GM19240 (cell line): ENCODE measurements at regions not wholly inside any gene's neighbourhood (a gene's known extent, or its start where the extent isn't known, plus 50 kb on each side); places are given as distances from the start of the nearest gene placed in this dataset.
"Not testable (repeated sequence)": the region's sequence is repeated elsewhere in the genome, so short reads cannot be mapped to it uniquely, and the experiment has no call there.

Experiments
- DNase-seq: peaks from one replicate; pipeline ENCODE4 v3.0.0; 2011; ENCODE audit warnings: low spot score; ENCODE audit not compliant: insufficient read length

- no peak for DNase-seq
These were observed 607.2 kb upstream of the GYPC start for GRCh38 chr2:126048719-126049118.

DNA sequence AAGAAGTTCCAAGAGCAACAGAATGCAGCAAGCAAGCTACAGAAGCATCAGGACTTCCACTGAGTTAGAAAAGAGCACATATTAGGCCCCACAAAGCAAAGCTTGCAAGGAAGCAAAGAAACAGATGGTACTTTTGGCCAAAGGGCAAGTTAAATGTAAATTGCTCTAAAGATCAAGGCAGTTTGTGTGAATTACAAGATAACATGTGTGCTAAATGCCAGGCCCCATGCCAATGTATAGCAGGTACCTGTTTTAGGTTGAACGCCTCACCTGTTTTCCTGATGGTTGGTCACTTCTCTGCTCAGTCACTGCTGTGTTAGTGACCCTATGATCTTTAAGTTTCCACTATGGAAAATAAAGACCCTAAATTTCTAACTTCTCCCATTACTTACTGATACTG lies 606.5 kb upstream of the GYPC start:
- no peak for DNase-seq

GRCh38 chr2:126050991-126051736 lies 604.8 kb upstream of the GYPC start:
- no peak for DNase-seq

- DNase-seq, result not testable (repeated sequence)
These were observed 604.2 kb upstream of the GYPC start for GRCh38 chr2:126051737-126052240.

- no peak for DNase-seq
These were observed 596.6 kb upstream of the GYPC start for GRCh38 chr2:126059379-126059778.

DNA sequence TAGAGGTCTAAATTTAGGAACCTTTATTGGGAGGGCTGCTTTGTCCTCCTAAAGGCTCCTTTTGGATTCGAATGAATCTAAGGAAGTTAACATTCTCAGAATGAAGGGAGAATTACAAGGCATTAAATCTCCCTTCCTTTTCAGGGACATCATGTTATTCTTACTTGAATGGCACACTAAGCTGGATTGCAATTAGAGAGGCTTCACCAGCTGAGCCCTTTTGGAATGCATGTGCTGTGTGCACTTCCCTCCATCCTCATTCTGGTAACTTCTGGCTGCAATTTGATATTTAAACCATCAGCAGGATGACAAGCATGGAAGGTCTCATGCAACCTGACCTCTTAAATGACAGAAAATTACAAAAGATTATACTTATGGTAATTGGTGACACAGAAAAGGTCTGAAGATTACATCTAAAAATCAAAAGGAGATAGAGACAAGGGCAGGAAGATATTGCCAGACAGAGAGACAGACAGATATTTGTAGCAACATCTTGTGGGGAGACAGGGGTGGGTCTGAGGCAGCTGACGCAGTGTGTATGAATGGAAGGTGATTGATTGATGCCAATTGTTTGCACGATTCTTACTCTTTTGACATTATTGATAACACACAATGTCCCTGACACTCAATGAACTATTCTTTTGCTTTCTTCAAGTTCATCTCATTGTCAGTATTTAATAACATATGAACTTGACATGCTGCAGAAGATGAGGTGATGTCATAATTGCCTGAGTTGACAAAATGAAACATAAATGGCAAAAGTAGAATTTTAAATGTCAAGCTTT lies 570.8 kb upstream of the GYPC start:
- no peak for DNase-seq

DNA sequence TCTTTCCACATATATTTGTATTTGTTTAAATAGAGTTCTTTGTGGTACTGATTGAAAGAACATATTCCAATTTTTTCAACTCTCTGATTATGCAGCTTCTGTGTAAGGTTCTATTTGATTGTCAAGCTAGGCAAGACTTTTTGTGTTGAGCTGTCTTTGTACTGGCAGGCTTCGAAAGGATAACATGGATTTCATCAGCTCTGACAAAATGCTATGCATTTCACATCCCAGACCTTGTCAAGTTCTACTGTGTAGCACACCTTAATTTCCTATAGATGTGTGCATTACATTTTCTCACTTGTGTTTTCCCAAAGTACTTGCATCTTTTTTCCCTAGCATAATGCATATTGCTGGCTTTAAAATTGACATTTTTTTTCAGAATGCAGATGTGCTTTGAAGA lies 555.0 kb upstream of the GYPC start:
- DNase-seq, result no peak

- no peak for DNase-seq
These were observed 550.0 kb upstream of the GYPC start for GRCh38 chr2:126106006-126106405.

GRCh38 chr2:126107883-126108282 lies 548.1 kb upstream of the GYPC start:
- no peak for DNase-seq

- no peak for DNase-seq
These were observed 540.0 kb upstream of the GYPC start for GRCh38 chr2:126115975-126116374.

DNA sequence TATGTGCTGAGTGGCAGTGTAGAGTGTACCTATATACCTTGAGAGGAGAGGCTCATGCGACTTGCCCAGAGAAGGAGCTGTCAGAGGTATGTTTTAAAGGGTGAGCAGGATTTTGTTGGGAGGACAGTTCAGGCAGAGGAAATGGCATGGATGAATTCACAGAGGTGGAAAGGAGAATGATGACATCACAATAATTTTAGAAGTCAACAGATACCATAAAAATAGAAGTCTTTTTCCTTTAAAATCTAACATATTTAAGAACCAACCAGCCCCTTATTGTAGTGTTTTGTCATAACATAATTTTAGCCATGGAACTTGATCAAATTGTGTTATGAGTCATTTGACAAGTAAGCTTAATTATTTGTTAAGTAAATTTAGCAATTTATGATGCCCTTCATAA lies 538.1 kb upstream of the GYPC start:
- no peak for DNase-seq

DNA sequence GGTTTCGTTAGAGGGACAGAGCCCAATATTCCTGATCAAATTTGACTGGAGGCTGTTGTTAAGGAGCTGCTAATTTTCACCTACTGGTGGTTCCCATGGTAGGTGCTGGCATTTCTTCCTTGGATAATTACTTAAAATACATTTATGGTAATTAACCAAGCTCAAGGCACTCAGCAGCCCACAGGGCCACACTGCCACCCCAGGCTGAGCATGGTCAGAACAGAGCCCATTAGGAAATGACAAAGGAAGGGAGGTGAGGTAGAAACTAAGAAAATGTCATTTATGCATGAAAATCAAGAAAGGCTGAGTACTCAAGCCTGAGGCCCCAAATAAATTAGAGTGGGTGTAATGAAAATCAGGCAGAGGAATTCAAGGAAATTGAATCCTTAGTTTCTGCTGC lies 510.2 kb upstream of the GYPC start:
- DNase-seq, result no peak

DNA sequence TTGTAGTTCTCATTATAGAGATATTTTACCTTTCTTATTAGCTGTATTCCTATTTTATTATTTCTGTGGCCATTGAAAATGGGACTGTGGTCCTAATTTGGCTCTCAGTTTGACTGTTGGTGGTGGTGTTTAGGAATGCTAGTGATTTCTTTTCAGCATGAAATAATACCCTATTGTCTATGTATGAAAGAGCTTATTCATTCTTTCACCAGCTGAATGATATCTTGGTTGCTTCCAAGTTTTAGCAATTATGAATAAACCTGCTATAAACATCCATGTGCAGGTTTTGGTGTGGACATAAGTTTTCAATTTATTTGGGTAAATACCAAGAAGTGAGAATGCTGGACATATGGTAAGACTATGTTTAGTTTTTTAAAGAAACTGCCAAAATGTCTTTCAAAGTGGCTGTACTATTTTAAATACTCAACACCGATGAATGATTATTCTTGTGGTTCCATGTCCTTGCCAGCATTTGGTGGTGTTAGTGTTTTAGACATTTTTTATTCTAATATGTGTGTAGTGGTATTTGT lies 501.6 kb upstream of the GYPC start:
- DNase-seq, result no peak

GRCh38 chr2:126160950-126161349 lies 495.0 kb upstream of the GYPC start:
- DNase-seq, result not testable (repeated sequence)

- no peak for DNase-seq
These were observed 483.2 kb upstream of the GYPC start for GRCh38 chr2:126172631-126173184.

- no peak for DNase-seq
These were observed 480.7 kb upstream of the GYPC start for GRCh38 chr2:126175222-126175621.

GRCh38 chr2:126177479-126177878 lies 478.5 kb upstream of the GYPC start:
- no peak for DNase-seq

GRCh38 chr2:126187668-126188067 lies 468.3 kb upstream of the GYPC start:
- DNase-seq, result no peak

- no peak for DNase-seq
These were observed 466.4 kb upstream of the GYPC start for GRCh38 chr2:126189527-126189926.

DNA sequence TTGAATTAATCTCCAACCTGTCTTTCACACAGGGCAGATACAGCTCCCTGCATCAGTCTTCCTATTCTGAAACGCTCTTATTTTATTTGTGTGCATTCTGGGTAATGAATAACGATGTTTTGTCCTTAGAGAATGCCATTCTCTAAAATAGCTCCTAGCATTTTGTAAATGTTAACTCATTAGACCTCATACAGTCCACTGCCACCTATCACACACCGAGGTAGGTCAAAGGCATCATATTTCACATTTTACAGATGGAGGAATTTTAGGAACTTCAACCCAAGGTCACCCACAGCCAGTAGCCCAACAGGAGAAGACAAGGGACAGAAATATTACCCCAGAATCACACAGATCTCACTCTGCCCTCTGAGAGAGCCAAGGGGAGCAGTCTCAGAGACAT lies 455.4 kb upstream of the GYPC start:
- no peak for DNase-seq

GRCh38 chr2:126208266-126208665 lies 447.7 kb upstream of the GYPC start:
- no peak for DNase-seq

DNA sequence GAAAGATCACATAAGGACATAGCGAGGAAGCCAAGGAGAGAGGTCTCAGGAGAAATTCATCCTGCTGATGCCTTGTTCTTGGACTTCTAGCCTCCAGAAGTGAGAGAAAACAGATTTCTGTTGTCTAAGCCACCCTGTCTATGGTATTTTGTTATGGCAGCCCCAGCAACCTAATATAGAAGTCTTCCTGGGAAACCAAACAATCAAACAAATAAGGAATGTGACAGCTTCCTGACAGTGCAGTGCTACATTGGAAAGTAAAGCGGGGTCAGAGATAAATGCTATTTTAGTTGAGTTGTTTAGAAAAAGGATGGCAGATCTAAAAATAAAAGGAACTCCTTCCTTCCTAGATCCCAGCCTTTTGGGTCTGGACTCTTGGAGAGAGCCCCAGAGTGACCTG lies 443.2 kb upstream of the GYPC start:
- DNase-seq, result no peak
